SK-N-SH treated with all-trans-retinoic acid at 6 μM for 48 hours (cell line): ENCODE measurements at regions not wholly inside any gene's neighbourhood (a gene's known extent, or its start where the extent isn't known, plus 50 kb on each side); places are given as distances from the start of the nearest gene placed in this dataset.

Source experiments
- ATAC-seq: fragments of 200-7000 bp; cut with Tn5 transposase; 3 replicates; pipeline ENCODE4 v1.9.1; 2020; ENCODE audit warnings: mild to moderate bottlenecking, moderate library complexity
- ARNTL ChIP-seq: fragments of 450-650 bp; formaldehyde crosslinking; IDR thresholded peaks from 2 replicates; pipeline ENCODE4 v1.5.0; 2020; ENCODE audit warnings: low read depth, mild to moderate bottlenecking, moderate library complexity, borderline replicate concordance
- BACH2 ChIP-seq: fragments of 250-450 bp; sonication (Bioruptor Pico); IDR thresholded peaks from 2 replicates; pipeline ENCODE4 v1.9.0; 2021; ENCODE audit warnings: mild to moderate bottlenecking, borderline replicate concordance
- CREB5 ChIP-seq: fragments of 250-450 bp; sonication (Bioruptor Pico); IDR thresholded peaks from 2 replicates; pipeline ENCODE4 v1.5.1; 2020; ENCODE audit warnings: low read depth, mild to moderate bottlenecking, moderate library complexity
- CSDC2 ChIP-seq: fragments of 250-450 bp; sonication (Bioruptor Pico); IDR thresholded peaks from 2 replicates; pipeline ENCODE4 v1.5.0; 2020; ENCODE audit warnings: mild to moderate bottlenecking, moderate library complexity
- CSRNP3 ChIP-seq: fragments of 250-450 bp; sonication (Bioruptor Pico); IDR thresholded peaks from 2 replicates; pipeline ENCODE4 v1.5.1; 2021; ENCODE audit warnings: mild to moderate bottlenecking, moderate library complexity
- ESRRG ChIP-seq: fragments of 250-450 bp; sonication (Bioruptor Pico); IDR thresholded peaks from 2 replicates; pipeline ENCODE4 v1.6.1; 2021; ENCODE audit warnings: mild to moderate bottlenecking
- GLIS3 ChIP-seq: fragments of 250-450 bp; sonication (Bioruptor Pico); IDR thresholded peaks from 2 replicates; pipeline ENCODE4 v1.5.0; 2020; ENCODE audit warnings: mild to moderate bottlenecking, moderate library complexity
- ISL1 ChIP-seq: fragments of 250-450 bp; sonication (Bioruptor Pico); IDR thresholded peaks from 2 replicates; pipeline ENCODE4 v2.1.2; 2022; ENCODE audit warnings: mild to moderate bottlenecking, moderate library complexity
- OSR1 ChIP-seq: fragments of 250-450 bp; sonication (Bioruptor Pico); IDR thresholded peaks from 2 replicates; pipeline ENCODE4 v1.8.0; 2022; ENCODE audit warnings: moderate library complexity, mild to moderate bottlenecking, inconsistent platforms
- PATZ1 ChIP-seq: fragments of 250-450 bp; sonication (Bioruptor Pico); IDR thresholded peaks from 2 replicates; pipeline ENCODE4 v1.8.0; 2020; ENCODE audit warnings: mild to moderate bottlenecking, moderate library complexity, borderline replicate concordance
- POU6F1 ChIP-seq: fragments of 250-450 bp; sonication (Bioruptor Pico); IDR thresholded peaks from 2 replicates; pipeline ENCODE4 v1.8.0; 2021; ENCODE audit warnings: low read depth, mild to moderate bottlenecking, moderate library complexity, borderline replicate concordance
- PPARA ChIP-seq: fragments of 250-450 bp; sonication (Bioruptor Pico); IDR thresholded peaks from 2 replicates; pipeline ENCODE4 v1.5.0; 2020; ENCODE audit warnings: mild to moderate bottlenecking, borderline replicate concordance
- RARB ChIP-seq: fragments of 250-450 bp; sonication (Bioruptor Pico); IDR thresholded peaks from 2 replicates; pipeline ENCODE4 v1.8.0; 2021; ENCODE audit warnings: mild to moderate bottlenecking, moderate library complexity
- SNAI2 ChIP-seq: fragments of 250-450 bp; sonication (Bioruptor Pico); IDR thresholded peaks from 2 replicates; pipeline ENCODE4 v1.5.0; 2020; ENCODE audit warnings: mild to moderate bottlenecking, moderate library complexity
- TCF4 ChIP-seq: fragments of 250-450 bp; sonication (Bioruptor Pico); IDR thresholded peaks from 2 replicates; pipeline ENCODE4 v1.8.0; 2021; ENCODE audit warnings: mild to moderate bottlenecking, moderate library complexity, borderline replicate concordance
- TOX ChIP-seq: fragments of 250-450 bp; sonication (Bioruptor Pico); IDR thresholded peaks from 2 replicates; pipeline ENCODE4 v1.8.0; 2021; ENCODE audit warnings: mild to moderate bottlenecking, moderate library complexity, borderline replicate concordance
- TSHZ2 ChIP-seq: fragments of 250-450 bp; sonication (Bioruptor Pico); IDR thresholded peaks from 2 replicates; pipeline ENCODE4 v1.5.0; 2020; ENCODE audit warnings: mild to moderate bottlenecking, moderate library complexity
- ZC3H10 ChIP-seq: fragments of 250-450 bp; sonication (Bioruptor Pico); IDR thresholded peaks from 2 replicates; pipeline ENCODE4 v1.5.1; 2021; ENCODE audit warnings: mild to moderate bottlenecking, moderate library complexity
- ZNF565 ChIP-seq: fragments of 450-650 bp; formaldehyde crosslinking; conservative IDR thresholded peaks from 2 replicates; pipeline ENCODE4 v1.5.0; 2020; ENCODE audit warnings: low read depth, mild to moderate bottlenecking, moderate library complexity
- ZNF70 ChIP-seq: fragments of 450-650 bp; formaldehyde crosslinking; IDR thresholded peaks from 2 replicates; pipeline ENCODE4 v1.5.0; 2020; ENCODE audit warnings: mild to moderate bottlenecking, moderate library complexity
- ZNF8 ChIP-seq: fragments of 450-650 bp; formaldehyde crosslinking; IDR thresholded peaks from 2 replicates; pipeline ENCODE4 v1.5.0; 2020; ENCODE audit warnings: mild to moderate bottlenecking, moderate library complexity

GRCh38 chr12:38160318-38161122, 156.1 kb upstream of the ALG10B start:
- TF ChIP-seq GLIS3 (CRISPR knock-in tag) (no peak), CSRNP3 (CRISPR knock-in tag) (no peak), POU6F1 (CRISPR knock-in tag) (no peak), SNAI2 (no peak), CSDC2 (CRISPR knock-in tag) (no peak), TOX (no peak), ARNTL (CRISPR knock-in tag) (no peak), OSR1 (no peak), TSHZ2 (CRISPR knock-in tag) (no peak), PATZ1 (CRISPR knock-in tag) (no peak), RARB (CRISPR knock-in tag) (no peak), CREB5 (CRISPR knock-in tag) (no peak), ZNF565 (CRISPR knock-in tag) (no peak), ZNF8 (CRISPR knock-in tag) (no peak), ESRRG (CRISPR knock-in tag) (no peak), ISL1 (no peak), ZC3H10 (CRISPR knock-in tag) (no peak), ZNF70 (CRISPR knock-in tag) (no peak), TCF4 (no peak)
- no peak for ATAC-seq

- peak; percentile 17; the same call in 2 of the 3 replicates for ATAC-seq
- TF ChIP-seq CSRNP3 (CRISPR knock-in tag) = no peak
- TF ChIP-seq ZNF70 (CRISPR knock-in tag) = no peak
- TF ChIP-seq PPARA (CRISPR knock-in tag) = no peak
- no peak for TF ChIP-seq BACH2
- no peak for TF ChIP-seq POU6F1 (CRISPR knock-in tag)
- no peak for TF ChIP-seq OSR1
- no peak for TF ChIP-seq ARNTL (CRISPR knock-in tag)
- TF ChIP-seq ISL1 = no peak
- no peak for TF ChIP-seq TOX
- TF ChIP-seq CSDC2 (CRISPR knock-in tag) = no peak
- TF ChIP-seq ZNF8 (CRISPR knock-in tag) = no peak
- no peak for TF ChIP-seq ZNF565 (CRISPR knock-in tag)
- TF ChIP-seq PATZ1 (CRISPR knock-in tag) = no peak
- no peak for TF ChIP-seq ZC3H10 (CRISPR knock-in tag)
- no peak for TF ChIP-seq TCF4
- no peak for TF ChIP-seq RARB (CRISPR knock-in tag)
- TF ChIP-seq, all 23 proteins: peak for 0
These were observed 155.2 kb upstream of the ALG10B start for GRCh38 chr12:38161123-38162000.
